ENCODE measurements at regions not wholly inside any gene's neighbourhood (a gene's known extent, or its start where the extent isn't known, plus 50 kb on each side); places are given as distances from the start of the nearest gene placed in this dataset.
A peak's percentile ranks its signal among the peaks of the same experiment; 100 is the strongest.

DNA sequence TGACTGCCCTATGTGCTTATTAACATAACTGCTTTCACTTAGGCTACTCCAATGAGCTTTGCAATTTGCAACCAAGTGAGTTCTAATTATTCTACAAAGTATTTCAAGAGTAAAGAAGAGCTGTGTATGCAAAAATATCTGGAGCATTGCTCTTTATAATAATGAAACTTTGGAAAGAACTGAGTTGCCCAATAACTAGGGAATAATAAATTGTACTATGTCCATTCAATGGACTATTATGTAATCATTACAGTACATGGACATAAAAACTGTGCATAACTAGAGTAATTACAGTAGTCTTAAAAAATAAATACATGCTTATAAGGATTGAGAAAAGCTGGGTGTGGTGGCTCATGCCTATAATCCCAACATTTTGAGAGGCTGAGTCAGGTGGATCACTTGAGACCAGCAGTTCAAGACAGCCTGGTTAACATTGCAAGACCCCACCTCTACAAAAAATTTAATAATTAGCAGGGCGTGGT, 70.3 kb upstream of the JAK1 start:
- no peak overlapping the region for H3K4me3 ChIP-seq (ENCODE audit: low read depth, low read length)
- TF ChIP-seq CTCF (IDR thresholded peaks at IDR 0.05; ENCODE audit: insufficient read depth, low read depth, low read length): no peak
- DNase-seq (ENCODE audit: low read depth): no peak

DNA sequence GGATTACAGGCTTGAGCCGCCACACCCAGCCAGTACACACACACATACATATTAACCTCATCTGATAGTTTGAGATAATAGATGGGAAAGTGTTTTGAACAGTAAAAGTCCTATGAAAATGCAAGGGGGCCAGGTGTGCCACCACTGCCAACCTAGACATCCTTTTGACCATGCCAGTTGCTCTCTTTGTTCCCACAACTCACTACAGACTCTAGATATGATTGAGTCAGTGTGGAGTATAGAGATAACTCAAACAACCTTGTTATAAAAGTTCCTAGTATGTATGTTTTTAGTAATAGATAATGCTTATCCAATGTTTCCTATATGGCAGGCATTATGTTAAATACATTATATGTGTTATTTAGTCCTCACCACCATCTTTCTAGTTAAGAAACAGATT, 72.7 kb upstream of the JAK1 start:
- TF ChIP-seq CTCF (IDR thresholded peaks at IDR 0.05; ENCODE audit: insufficient read depth, low read depth, low read length): no peak
- no peak overlapping the region for H3K4me3 ChIP-seq (ENCODE audit: low read depth, low read length)
- DNase-seq (ENCODE audit: low read depth): no peak

- no peak for TF ChIP-seq CTCF (IDR thresholded peaks at IDR 0.05; ENCODE audit: insufficient read depth, low read depth, low read length)
- DNase-seq (ENCODE audit: low read depth): no peak
- no peak overlapping the region for H3K4me3 ChIP-seq (ENCODE audit: low read depth, low read length)
Measured at GRCh38 chr1:65039508-65039907, 73.2 kb upstream of the JAK1 start.

DNA sequence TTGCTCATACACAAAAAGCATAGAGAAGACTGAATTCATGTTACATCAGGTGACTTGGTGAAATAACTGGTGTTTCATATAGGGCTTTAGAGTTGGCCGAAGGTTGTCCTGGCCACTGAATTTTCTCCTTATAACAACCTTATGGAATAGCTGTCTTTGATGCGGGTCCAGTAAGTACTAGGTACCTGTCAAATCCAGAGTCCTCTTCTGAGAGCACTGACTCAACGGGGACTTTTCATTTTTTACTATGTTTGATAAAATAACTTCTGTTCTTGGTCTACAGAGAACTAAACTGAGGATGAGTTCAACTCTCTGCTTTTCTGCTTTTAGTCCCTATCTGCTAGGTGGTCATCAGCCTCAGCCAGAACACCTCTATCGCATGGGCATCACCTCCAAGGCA, 76.1 kb upstream of the JAK1 start:
- no peak overlapping the region for H3K4me3 ChIP-seq (ENCODE audit: low read depth, low read length)
- DNase-seq (ENCODE audit: low read depth): no peak
- no peak for TF ChIP-seq CTCF (IDR thresholded peaks at IDR 0.05; ENCODE audit: insufficient read depth, low read depth, low read length)

GRCh38 chr1:65044411-65044810, 78.1 kb upstream of the JAK1 start:
- TF ChIP-seq CTCF (IDR thresholded peaks at IDR 0.05; ENCODE audit: insufficient read depth, low read depth, low read length): no peak
- no peak overlapping the region for H3K4me3 ChIP-seq (ENCODE audit: low read depth, low read length)
- DNase-seq (ENCODE audit: low read depth): no peak

DNA sequence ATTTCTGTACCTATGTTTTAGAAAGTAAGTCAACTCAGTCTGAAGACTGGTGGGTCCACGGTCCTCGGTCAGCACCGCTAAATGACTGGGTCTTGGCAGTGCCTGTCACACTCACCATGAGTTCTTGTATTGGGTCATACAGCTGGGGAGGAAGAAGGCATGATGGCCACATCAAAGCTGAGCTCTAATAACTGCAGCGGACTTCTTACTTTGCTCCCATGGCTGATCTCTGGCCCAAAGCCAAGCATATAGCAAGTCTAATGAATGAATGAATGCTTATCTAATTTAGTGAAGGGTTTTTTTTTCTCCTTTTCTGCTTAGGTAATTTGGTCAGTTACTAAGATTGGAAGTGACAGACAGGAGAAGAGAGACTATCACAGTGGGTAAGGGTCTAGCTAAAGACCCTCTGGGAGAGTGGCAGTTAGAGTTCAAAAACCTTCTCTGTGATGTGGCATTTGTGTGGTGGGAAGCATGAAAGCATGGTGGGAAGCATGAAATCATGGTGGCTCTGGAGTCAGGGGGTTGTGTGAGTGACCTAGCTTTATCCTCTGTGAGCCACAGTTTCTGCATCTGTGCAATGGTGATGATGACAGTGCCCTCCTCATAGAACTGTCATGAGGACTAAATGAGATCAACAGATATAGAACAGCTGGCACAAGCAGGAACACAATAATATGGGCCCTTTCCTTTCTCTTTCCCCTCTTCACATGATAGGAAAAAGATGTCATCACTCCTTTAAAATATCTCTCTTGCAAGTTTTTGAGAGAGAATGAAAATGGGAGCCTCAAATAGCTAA, 78.9 kb upstream of the JAK1 start:
- no peak for TF ChIP-seq CTCF (IDR thresholded peaks at IDR 0.05; ENCODE audit: insufficient read depth, low read depth, low read length)
- H3K4me3 ChIP-seq (ENCODE audit: low read depth, low read length): no peak overlapping the region
- DNase-seq (ENCODE audit: low read depth): no peak

DNA sequence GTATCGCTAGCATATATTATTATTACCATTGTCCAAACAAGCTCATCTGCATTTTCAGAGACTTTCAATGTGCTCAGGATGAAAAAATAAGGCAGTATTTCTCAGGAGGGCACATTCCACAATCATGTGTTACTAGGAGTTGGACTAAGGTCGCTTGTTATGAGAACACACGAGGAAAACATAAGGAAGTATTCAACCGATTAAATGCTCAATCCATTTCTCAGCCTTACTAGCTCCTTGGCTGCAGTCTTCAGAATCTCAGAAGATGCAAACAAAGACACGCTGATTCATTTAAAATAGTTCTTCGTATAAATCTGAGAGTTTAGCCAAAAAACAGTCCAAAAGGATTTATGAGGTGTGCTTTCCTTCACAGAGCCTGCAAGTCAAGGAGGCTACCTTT, 82.0 kb upstream of the JAK1 start:
- H3K4me3 ChIP-seq (ENCODE audit: low read depth, low read length): no peak overlapping the region
- no peak for TF ChIP-seq CTCF (IDR thresholded peaks at IDR 0.05; ENCODE audit: insufficient read depth, low read depth, low read length)
- peak; percentile 12 for DNase-seq (ENCODE audit: low read depth)

Measured in fibroblast of villous mesenchyme (primary cell).